GM12878 (cell line): ENCODE measurements at regions not wholly inside any gene's neighbourhood (a gene's known extent, or its start where the extent isn't known, plus 50 kb on each side); places are given as distances from the start of the nearest gene placed in this dataset.

ENCODE experiments used
- ATAC-seq: fragments of 200-7000 bp; cut with Tn5 transposase; 3 replicates; pipeline ENCODE4 v1.9.1; 2020; ENCODE audit warnings: mild to moderate bottlenecking, moderate library complexity
- BruUV-seq: library from RNA; stranded (reverse); fragments of 400-500 nt; replicated peaks from 2 replicates; lab custom pipeline; 2021; lab: Mats Ljungman, UMichigan
- CTCF ChIA-PET: fragments of 300-600 bp; sonication (Branson Sonifier 250); formaldehyde crosslinking; extraction: SDS; loops from one replicate; lab custom pipeline; 2021; ENCODE audit warnings: inconsistent platforms; lab: Yijun Ruan, JAX
- POLR2A ChIA-PET: fragments of 350-600 bp; formaldehyde crosslinking; extraction: SDS; loops from one replicate; lab custom pipeline; 2021; ENCODE audit warnings: inconsistent platforms; lab: Charles Lee
- RAD21 ChIA-PET: fragments of 300-600 bp; sonication (Branson Sonifier 250); formaldehyde crosslinking; loops from one replicate; lab custom pipeline; 2023; ENCODE audit warnings: antibody characterized with exemption; ENCODE audit not compliant: unreplicated experiment; lab: Charles Lee
- SMC1A ChIA-PET: fragments of 300-600 bp; sonication (Branson Sonifier 250); formaldehyde crosslinking; loops from one replicate; lab custom pipeline; 2023; ENCODE audit not compliant: unreplicated experiment, uncharacterized antibody; lab: Charles Lee
- DNase-seq: peaks from one replicate; pipeline ENCODE4 v3.0.0-alpha.2; 2011; ENCODE audit warnings: low read depth, low spot score
- FAIRE-seq: peaks from 3 replicates; lab custom pipeline; 2011; peaks lifted over from hg19 to GRCh38; lab: Jason Lieb, UNC
- H2AFZ ChIP-seq: 2 replicates; pipeline ENCODE4 v1.6.0; 2011; ENCODE audit warnings: low read depth, low read length, control low read depth; ENCODE audit not compliant: control insufficient read depth
- H3K27ac ChIP-seq: 2 replicates; pipeline ENCODE4 v1.5.1; 2011; ENCODE audit warnings: control low read depth; ENCODE audit not compliant: control insufficient read depth, insufficient read depth
- H3K27me3 ChIP-seq, 2 experiments: replicated peaks in 1 of 2; 2 replicates each; pipeline versions ENCODE4 v1.6.0 to v1.6.1; 2011; ENCODE audit warnings: low read length in 1 of 2; ENCODE audit not compliant: control insufficient read depth in 2 of 2, insufficient read depth in 2 of 2
- H3K36me3 ChIP-seq, 2 experiments: 2 replicates each; pipeline ENCODE4 v1.5.1; 2011; ENCODE audit warnings: low read length in 1 of 2; ENCODE audit not compliant: control insufficient read depth in 2 of 2, insufficient read depth in 2 of 2
- H3K4me1 ChIP-seq: 2 replicates; pipeline ENCODE4 v1.6.1; 2011; ENCODE audit warnings: mild to moderate bottlenecking, low read length, moderate library complexity, mixed read lengths; ENCODE audit not compliant: control insufficient read depth, insufficient read depth
- H3K4me2 ChIP-seq: 2 replicates; pipeline ENCODE4 v1.6.0; 2011; ENCODE audit warnings: control low read depth; ENCODE audit not compliant: control insufficient read depth, insufficient read depth
- H3K4me3 ChIP-seq: fragments of 200-600 bp; sonication (generic); 2 replicates; pipeline ENCODE4 v1.5.1; 2016
- H3K79me2 ChIP-seq: 2 replicates; pipeline ENCODE4 v1.6.0; 2011; ENCODE audit warnings: low read length; ENCODE audit not compliant: control insufficient read depth, insufficient read depth
- H3K9ac ChIP-seq: 2 replicates; pipeline ENCODE4 v1.8.0; 2011; ENCODE audit warnings: low read length, control low read depth, mixed read lengths; ENCODE audit not compliant: control insufficient read depth, insufficient read depth
- H3K9me3 ChIP-seq: replicated peaks from 3 replicates; pipeline ENCODE4 v1.5.1; 2011; ENCODE audit warnings: mild to moderate bottlenecking, low read length; ENCODE audit not compliant: control insufficient read depth, insufficient read depth
- H4K20me1 ChIP-seq: 2 replicates; pipeline ENCODE4 v1.6.0; 2011; ENCODE audit not compliant: control insufficient read depth, insufficient read depth
- BRCA1 ChIP-seq: IDR thresholded peaks from 2 replicates; pipeline ENCODE4 v1.6.1; 2011; ENCODE audit warnings: low read depth, low read length, improper control_type of control experiment
- CBX5 ChIP-seq: sonication (generic); IDR thresholded peaks from 2 replicates; pipeline ENCODE4 v1.6.1; 2016; ENCODE audit warnings: low read depth, moderate library complexity, mild to moderate bottlenecking, inconsistent platforms
- CHD1 ChIP-seq: IDR thresholded peaks from 2 replicates; pipeline ENCODE4 v1.6.1; 2012; ENCODE audit warnings: low read depth, low read length, improper control_type of control experiment
- CUX1 ChIP-seq: IDR thresholded peaks from 2 replicates; pipeline ENCODE4 v1.6.1; 2012; ENCODE audit warnings: improper control_type of control experiment, low read depth, low read length; ENCODE audit not compliant: insufficient replicate concordance
- ESRRA ChIP-seq: IDR thresholded peaks from 2 replicates; pipeline ENCODE4 v1.6.1; 2012; ENCODE audit warnings: mild to moderate bottlenecking, low read length, improper control_type of control experiment
- MEF2A ChIP-seq: IDR thresholded peaks from 2 replicates; pipeline ENCODE4 v1.6.1; 2011; ENCODE audit warnings: low read depth, mild to moderate bottlenecking, low read length, moderate library complexity; ENCODE audit not compliant: insufficient read depth
- MYC ChIP-seq: IDR thresholded peaks from 2 replicates; pipeline ENCODE4 v1.6.1; 2011; ENCODE audit warnings: mild to moderate bottlenecking, low read length, moderate library complexity, inconsistent platforms; ENCODE audit not compliant: insufficient read depth, insufficient replicate concordance, insufficient read length, severe bottlenecking
- PML ChIP-seq: IDR thresholded peaks from 2 replicates; pipeline ENCODE4 v1.6.1; 2012; ENCODE audit warnings: low read length, inconsistent platforms
- SPI1 ChIP-seq: IDR thresholded peaks from 2 replicates; pipeline ENCODE4 v1.6.1; 2011; ENCODE audit warnings: low read depth, mild to moderate bottlenecking, low read length, moderate library complexity, borderline replicate concordance; ENCODE audit not compliant: insufficient read depth
- SREBF1 ChIP-seq: IDR thresholded peaks from 2 replicates; pipeline ENCODE4 v1.6.1; 2012; ENCODE audit warnings: mild to moderate bottlenecking, low read length
- STAT1 ChIP-seq: fragments of 450-650 bp; conservative IDR thresholded peaks from 2 replicates; pipeline ENCODE4 v1.6.1; 2014; ENCODE audit warnings: antibody characterized with exemption, mild to moderate bottlenecking
- ZNF622 ChIP-seq: fragments of 450-650 bp; IDR thresholded peaks from 2 replicates; pipeline ENCODE4 v1.6.1; 2017; ENCODE audit warnings: mild to moderate bottlenecking, inconsistent platforms
- WGBS: methylation state at CpG from one replicate; pipeline ENCODE4 v1.1.6; 2016; ENCODE audit warnings: low lambda C conversion rate; ENCODE audit not compliant: insufficient replicate concordance, insufficient coverage; ENCODE audit errors: missing lambda C conversion rate; 5-methylcytosine and 5-hydroxymethylcytosine counted together
- in situ Hi-C: fragments of 300-500 bp; cut with MboI; formaldehyde crosslinking; loops from 9 replicates; pipeline ENCODE4 v1.14.3; 2018; ENCODE audit warnings: mixed read lengths
- intact Hi-C: fragments of 100-400 bp; cut with micrococcal nuclease; formaldehyde crosslinking; loops from one replicate; pipeline ENCODE4 v1.14.2; 2022; ENCODE audit not compliant: unreplicated experiment
- TF ChIP-seq, protein P1 (sequence below): fragments of 450-650 bp; IDR thresholded peaks from 2 replicates; pipeline ENCODE4 v1.6.1; 2017; ENCODE audit warnings: borderline replicate concordance

GRCh38 chr1:238484121-238484520 is 593.4 kb upstream of the ZP4 start:
- intact Hi-C loops (no loop called here), in situ Hi-C loops (no loop called here)
- ChIA-PET SMC1A (no interaction called here), RAD21 (no interaction called here), CTCF (no interaction called here), POLR2A (no interaction called here)
- no peak overlapping the region for H3K4me2 ChIP-seq
- H4K20me1 ChIP-seq = no peaks in the 10 kb centered on the region
- FAIRE-seq (no peak), DNase-seq (no peak), ATAC-seq (no peak)
- WGBS = 5% methylated on average over 4 of the region's 4 CpGs
- no peak overlapping the region for H3K4me3 ChIP-seq
- no peaks in the 10 kb centered on the region for H3K27me3 ChIP-seq
- no TSS peak for BruUV-seq
- no peak overlapping the region for H3K9ac ChIP-seq
- no peaks in the 10 kb centered on the region for H3K79me2 ChIP-seq
- no peak overlapping the region for H2AFZ ChIP-seq
- H3K4me1 ChIP-seq = no peaks in the 10 kb centered on the region
- no peak overlapping the region for H3K27ac ChIP-seq
- H3K36me3 ChIP-seq = no peaks in the 10 kb centered on the region
- H3K9me3 ChIP-seq = no peaks in the 10 kb centered on the region
- no peak for TF ChIP-seq CUX1
- TF ChIP-seq SPI1 = no peak
- TF ChIP-seq, protein P1, sequence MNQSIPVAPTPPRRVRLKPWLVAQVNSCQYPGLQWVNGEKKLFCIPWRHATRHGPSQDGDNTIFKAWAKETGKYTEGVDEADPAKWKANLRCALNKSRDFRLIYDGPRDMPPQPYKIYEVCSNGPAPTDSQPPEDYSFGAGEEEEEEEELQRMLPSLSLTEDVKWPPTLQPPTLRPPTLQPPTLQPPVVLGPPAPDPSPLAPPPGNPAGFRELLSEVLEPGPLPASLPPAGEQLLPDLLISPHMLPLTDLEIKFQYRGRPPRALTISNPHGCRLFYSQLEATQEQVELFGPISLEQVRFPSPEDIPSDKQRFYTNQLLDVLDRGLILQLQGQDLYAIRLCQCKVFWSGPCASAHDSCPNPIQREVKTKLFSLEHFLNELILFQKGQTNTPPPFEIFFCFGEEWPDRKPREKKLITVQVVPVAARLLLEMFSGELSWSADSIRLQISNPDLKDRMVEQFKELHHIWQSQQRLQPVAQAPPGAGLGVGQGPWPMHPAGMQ = no peak
- no peak for TF ChIP-seq STAT1
- TF ChIP-seq MEF2A = no peak
- TF ChIP-seq MYC = no peak
- TF ChIP-seq ZNF622 = no peak
- TF ChIP-seq BRCA1 = no peak
- TF ChIP-seq CBX5 = no peak
- no peak for TF ChIP-seq ESRRA
- TF ChIP-seq CHD1 = no peak
- no peak for TF ChIP-seq PML
- TF ChIP-seq SREBF1 = no peak
